ENCODE measurements at regions not wholly inside any gene's neighbourhood (a gene's known extent, or its start where the extent isn't known, plus 50 kb on each side); places are given as distances from the start of the nearest gene placed in this dataset.

DNA sequence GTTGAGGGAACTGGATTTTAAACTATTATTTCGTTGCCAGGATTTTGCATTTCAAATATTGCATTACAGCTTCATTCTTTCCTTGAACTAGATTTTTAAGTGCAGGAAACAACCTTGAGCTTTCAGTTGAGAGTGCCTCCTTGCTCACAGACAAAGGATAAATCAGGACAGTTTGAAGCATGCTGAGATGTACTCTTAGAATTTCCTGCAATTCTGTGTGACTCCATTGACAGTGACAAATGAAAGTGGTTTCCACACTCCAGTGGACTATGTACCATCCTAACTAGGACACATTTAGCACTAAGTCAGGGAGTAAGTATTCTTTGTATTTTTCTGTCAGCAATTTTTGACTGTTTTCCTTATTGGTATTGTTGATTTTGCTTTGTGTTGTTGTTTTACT, 100.0 kb upstream of the PLCXD3 start:
- TF ChIP-seq RNF2 (IDR thresholded peaks at IDR 0.05; ENCODE audit: borderline replicate concordance, low read depth) (no peak), CEBPB (IDR thresholded peaks at IDR 0.05) (no peak), MYC (IDR thresholded peaks at IDR 0.05; ENCODE audit: borderline replicate concordance, low read length) (no peak), RCOR1 (IDR thresholded peaks at IDR 0.05; ENCODE audit: low read depth, low read length) (no peak), ZFP36 (IDR thresholded peaks at IDR 0.05; ENCODE audit: borderline replicate concordance, partially characterized antibody) (no peak), MAZ (IDR thresholded peaks at IDR 0.05; ENCODE audit: borderline replicate concordance, low read depth, low read length) (no peak), TP53 (CRISPR knock-in tag; IDR thresholded peaks at IDR 0.05) (no peak), SREBF2 (IDR thresholded peaks at IDR 0.05) (no peak), EP300 (IDR thresholded peaks at IDR 0.05) (no peak), SMC3 (IDR thresholded peaks at IDR 0.05) (no peak), KDM1A (IDR thresholded peaks at IDR 0.05; ENCODE audit: low read depth) (no peak)
- TF ChIP-seq, protein P1, sequence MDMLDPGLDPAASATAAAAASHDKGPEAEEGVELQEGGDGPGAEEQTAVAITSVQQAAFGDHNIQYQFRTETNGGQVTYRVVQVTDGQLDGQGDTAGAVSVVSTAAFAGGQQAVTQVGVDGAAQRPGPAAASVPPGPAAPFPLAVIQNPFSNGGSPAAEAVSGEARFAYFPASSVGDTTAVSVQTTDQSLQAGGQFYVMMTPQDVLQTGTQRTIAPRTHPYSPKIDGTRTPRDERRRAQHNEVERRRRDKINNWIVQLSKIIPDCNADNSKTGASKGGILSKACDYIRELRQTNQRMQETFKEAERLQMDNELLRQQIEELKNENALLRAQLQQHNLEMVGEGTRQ (IDR thresholded peaks at IDR 0.05), result no peak
- TF ChIP-seq, protein P2, sequence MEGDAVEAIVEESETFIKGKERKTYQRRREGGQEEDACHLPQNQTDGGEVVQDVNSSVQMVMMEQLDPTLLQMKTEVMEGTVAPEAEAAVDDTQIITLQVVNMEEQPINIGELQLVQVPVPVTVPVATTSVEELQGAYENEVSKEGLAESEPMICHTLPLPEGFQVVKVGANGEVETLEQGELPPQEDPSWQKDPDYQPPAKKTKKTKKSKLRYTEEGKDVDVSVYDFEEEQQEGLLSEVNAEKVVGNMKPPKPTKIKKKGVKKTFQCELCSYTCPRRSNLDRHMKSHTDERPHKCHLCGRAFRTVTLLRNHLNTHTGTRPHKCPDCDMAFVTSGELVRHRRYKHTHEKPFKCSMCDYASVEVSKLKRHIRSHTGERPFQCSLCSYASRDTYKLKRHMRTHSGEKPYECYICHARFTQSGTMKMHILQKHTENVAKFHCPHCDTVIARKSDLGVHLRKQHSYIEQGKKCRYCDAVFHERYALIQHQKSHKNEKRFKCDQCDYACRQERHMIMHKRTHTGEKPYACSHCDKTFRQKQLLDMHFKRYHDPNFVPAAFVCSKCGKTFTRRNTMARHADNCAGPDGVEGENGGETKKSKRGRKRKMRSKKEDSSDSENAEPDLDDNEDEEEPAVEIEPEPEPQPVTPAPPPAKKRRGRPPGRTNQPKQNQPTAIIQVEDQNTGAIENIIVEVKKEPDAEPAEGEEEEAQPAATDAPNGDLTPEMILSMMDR (IDR thresholded peaks at IDR 0.05), result no peak

All from A549 (cell line).